Fibroblast of pulmonary artery (primary cell): ENCODE measurements at regions not wholly inside any gene's neighbourhood (a gene's known extent, or its start where the extent isn't known, plus 50 kb on each side); places are given as distances from the start of the nearest gene placed in this dataset.
"Not testable (repeated sequence)": the region's sequence is repeated elsewhere in the genome, so short reads cannot be mapped to it uniquely, and the experiment has no call there.

ENCODE experiments used
- DNase-seq: peaks from one replicate; pipeline ENCODE4 v3.0.0-alpha.2; 2010; ENCODE audit warnings: low read depth
- H3K4me3 ChIP-seq: replicated peaks from 2 replicates; pipeline ENCODE4 v1.5.1; 2011; ENCODE audit warnings: low read depth, mild to moderate bottlenecking, control low read depth, low read length, moderate library complexity
- CTCF ChIP-seq: IDR thresholded peaks from 2 replicates; pipeline ENCODE4 v1.5.1; 2011; ENCODE audit warnings: mild to moderate bottlenecking, control low read depth, low read length, inconsistent platforms; ENCODE audit errors: missing control alignments

- TF ChIP-seq CTCF, result no peak
- no peak for DNase-seq
- no peak overlapping the region for H3K4me3 ChIP-seq
Observed at GRCh38 chr7:79977481-79977880, 157.2 kb upstream of the GNAI1 start.

DNA sequence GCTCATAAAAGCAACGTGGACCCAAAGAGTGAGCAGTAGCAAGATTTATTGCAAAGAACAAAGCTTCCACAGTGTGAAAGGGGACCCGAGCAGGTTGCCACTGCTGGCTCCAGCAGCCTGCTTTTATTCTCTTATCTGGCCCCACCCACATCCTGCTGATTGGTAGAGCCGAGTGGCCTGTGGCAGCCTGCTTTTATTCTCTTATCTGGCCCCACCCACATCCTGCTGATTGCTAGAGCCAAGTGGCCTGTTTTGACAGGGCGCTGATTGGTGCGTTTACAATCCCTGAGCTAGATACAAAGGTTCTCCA, 158.0 kb upstream of the GNAI1 start:
- not testable (repeated sequence) for H3K4me3 ChIP-seq, DNase-seq

- not testable (repeated sequence) for H3K4me3 ChIP-seq, DNase-seq
Observed at GRCh38 chr7:79975986-79976710, 158.5 kb upstream of the GNAI1 start.

DNA sequence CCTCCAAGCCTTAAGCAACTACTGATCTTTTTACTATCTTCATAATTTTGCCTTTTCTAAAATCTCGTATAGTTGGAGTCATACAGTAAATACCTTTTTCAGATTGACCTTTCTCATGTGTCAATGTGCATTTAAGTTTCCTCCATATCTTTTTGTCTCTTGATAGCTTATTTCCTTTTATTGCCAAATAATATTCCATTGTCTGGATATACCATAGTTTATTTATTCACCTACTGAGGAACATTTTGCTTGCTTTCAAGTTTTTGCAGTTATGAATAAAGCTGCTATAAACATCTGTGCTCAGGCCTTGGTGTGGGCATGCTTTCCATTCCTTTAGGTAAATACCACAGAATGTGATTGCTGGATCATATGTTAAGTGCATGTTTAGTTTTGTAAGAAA, 161.2 kb upstream of the GNAI1 start:
- TF ChIP-seq CTCF, result no peak
- no peak overlapping the region for H3K4me3 ChIP-seq
- DNase-seq, result no peak

DNA sequence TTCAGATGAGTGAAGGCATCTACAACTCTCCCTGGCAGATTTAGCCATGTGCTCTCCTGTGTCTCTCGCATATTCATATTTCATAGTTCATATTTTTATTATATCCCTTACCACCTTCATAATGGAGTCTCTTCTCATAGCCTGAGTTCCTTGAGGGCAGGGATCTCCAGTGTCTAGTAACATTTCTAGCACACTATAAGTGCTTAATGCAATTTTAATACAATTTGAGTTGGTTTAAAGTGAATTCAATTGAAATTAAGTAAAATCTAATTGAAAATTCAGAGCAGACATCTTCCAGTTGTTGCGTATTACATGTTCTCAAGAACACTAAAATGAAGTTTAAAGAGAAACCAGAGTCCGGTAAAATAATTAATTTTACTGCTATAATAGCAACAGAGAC, 163.6 kb upstream of the GNAI1 start:
- H3K4me3 ChIP-seq, result no peak overlapping the region
- no peak for TF ChIP-seq CTCF
- DNase-seq, result no peak

DNA sequence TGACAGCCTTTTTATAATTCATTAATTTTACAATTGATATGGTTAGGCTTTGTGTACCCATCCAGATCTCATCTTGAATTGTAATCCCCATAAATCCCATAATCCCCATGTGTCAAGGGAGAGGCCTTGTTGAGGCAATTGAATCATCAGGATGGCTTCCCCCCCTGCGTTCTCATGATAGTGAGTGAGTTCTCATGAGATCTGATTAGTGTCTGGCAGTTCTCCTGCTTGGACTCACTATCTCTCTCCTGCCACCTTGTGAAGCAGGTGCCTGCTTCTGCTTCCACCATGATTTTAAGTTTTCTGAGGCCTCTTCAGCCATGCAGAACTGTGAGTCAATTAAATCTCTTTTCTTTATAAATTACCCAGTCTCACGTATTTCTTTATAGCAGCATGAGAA, 165.7 kb upstream of the GNAI1 start:
- TF ChIP-seq CTCF, result no peak
- no peak for DNase-seq
- no peak overlapping the region for H3K4me3 ChIP-seq

DNA sequence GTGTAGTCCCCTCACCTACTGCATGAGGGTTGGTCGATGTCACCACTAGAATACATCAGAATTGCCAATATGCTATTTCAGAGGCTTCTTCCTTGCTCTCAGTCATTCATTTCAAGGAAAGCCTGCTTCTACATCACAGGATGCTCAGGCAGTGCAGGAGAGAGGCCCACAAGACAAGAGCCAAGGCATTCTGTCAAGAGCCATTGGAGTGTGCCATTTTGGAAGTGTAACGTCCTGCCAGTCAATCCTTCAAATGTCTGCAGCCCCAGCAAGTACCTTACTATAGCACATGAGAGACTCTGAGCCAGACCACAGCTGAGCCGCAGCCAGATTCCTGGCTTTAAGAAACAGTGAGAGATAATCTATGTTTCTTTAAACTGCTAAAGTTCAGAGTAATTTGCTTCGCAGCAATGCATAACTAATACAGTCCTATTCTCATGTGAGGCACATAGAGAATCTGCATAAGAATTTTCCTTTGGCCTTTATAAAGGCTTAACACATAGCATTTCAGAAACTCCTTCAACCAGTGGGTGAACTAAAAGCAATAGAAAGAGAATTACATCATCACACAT, 166.5 kb upstream of the GNAI1 start:
- no peak for TF ChIP-seq CTCF
- DNase-seq, result no peak
- no peak overlapping the region for H3K4me3 ChIP-seq

DNA sequence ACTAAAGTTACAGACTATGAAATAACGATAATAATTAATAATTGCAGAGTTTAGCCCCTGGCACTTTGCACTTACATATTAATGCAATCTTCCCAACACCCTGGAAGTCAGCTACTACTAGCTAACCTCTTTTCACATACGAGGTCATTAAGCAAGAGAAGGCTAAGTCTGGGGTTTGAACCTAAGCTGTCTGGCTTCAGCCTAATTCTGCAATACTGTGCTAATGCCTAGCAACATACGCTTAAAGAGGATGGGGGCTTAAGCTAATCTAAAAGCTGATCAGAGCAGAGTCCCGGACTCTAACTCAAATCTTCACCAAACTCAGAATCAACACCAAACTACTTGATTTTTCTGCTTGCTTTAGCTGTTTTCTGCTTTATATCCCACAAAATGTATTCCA, 168.7 kb upstream of the GNAI1 start:
- no peak for TF ChIP-seq CTCF
- no peak overlapping the region for H3K4me3 ChIP-seq
- DNase-seq, result no peak
